Fibroblast of lung (primary cell): ENCODE measurements at regions not wholly inside any gene's neighbourhood (a gene's known extent, or its start where the extent isn't known, plus 50 kb on each side); places are given as distances from the start of the nearest gene placed in this dataset.

ENCODE experiments used
- DNase-seq, 2 donors: peaks; one replicate each; pipeline versions ENCODE4 v3.0.0 to v3.0.0-alpha.2; 2010; ENCODE audit warnings: low read depth in 2 of 2
- H2AFZ ChIP-seq: 2 replicates; pipeline ENCODE4 v1.5.1; 2012; ENCODE audit warnings: low read length, control low read depth, inconsistent platforms
- H3K27ac ChIP-seq: 2 replicates; pipeline ENCODE4 v1.5.1; 2011; ENCODE audit warnings: low read length, control low read depth; ENCODE audit not compliant: insufficient read depth
- H3K27me3 ChIP-seq: 2 replicates; pipeline ENCODE4 v1.5.1; 2011; ENCODE audit warnings: mild to moderate bottlenecking, low read length; ENCODE audit not compliant: control insufficient read depth, insufficient read depth
- H3K36me3 ChIP-seq: 2 replicates; pipeline ENCODE4 v1.5.1; 2011; ENCODE audit warnings: low read length; ENCODE audit not compliant: control insufficient read depth, insufficient read depth
- H3K4me1 ChIP-seq: 2 replicates; pipeline ENCODE4 v1.5.1; 2011; ENCODE audit warnings: low read length; ENCODE audit not compliant: control insufficient read depth, insufficient read depth; ENCODE audit errors: extremely low read depth
- H3K4me2 ChIP-seq: 2 replicates; pipeline ENCODE4 v1.5.1; 2011; ENCODE audit warnings: low read length, control low read depth; ENCODE audit not compliant: insufficient read depth; ENCODE audit errors: extremely low read depth
- H3K4me3 ChIP-seq, 4 experiments: fragments of 200-600 bp in 1 of 4; sonication (generic) in 1 of 4; replicated peaks in 1 of 4; 2 replicates each; pipeline ENCODE4 v1.5.1; 2011 to 2016; ENCODE audit warnings: low read length in 4 of 4, low read depth in 3 of 4, mild to moderate bottlenecking in 3 of 4, control low read depth in 2 of 4, inconsistent platforms in 1 of 4, mixed read lengths in 1 of 4; ENCODE audit not compliant: insufficient read depth in 1 of 4; ENCODE audit errors: control extremely low read depth in 1 of 4
- H3K79me2 ChIP-seq: 2 replicates; pipeline ENCODE4 v1.5.1; 2012; ENCODE audit warnings: mild to moderate bottlenecking, low read length, inconsistent platforms; ENCODE audit not compliant: control insufficient read depth, insufficient read depth
- H3K9ac ChIP-seq: 2 replicates; pipeline ENCODE4 v1.5.1; 2011; ENCODE audit warnings: mild to moderate bottlenecking, low read length, control low read depth; ENCODE audit not compliant: insufficient read depth
- H3K9me3 ChIP-seq: 2 replicates; pipeline ENCODE4 v1.5.1; 2012; ENCODE audit warnings: low read depth, low read length; ENCODE audit not compliant: control insufficient read depth, insufficient read depth
- H4K20me1 ChIP-seq: 2 replicates; pipeline ENCODE4 v1.5.1; 2011; ENCODE audit warnings: low read length; ENCODE audit not compliant: control insufficient read depth, insufficient read depth; ENCODE audit errors: extremely low read depth
- EZH2 ChIP-seq: IDR thresholded peaks from 2 replicates; pipeline ENCODE4 v1.5.1; 2012; ENCODE audit warnings: low read length, control low read depth, mild to moderate bottlenecking; ENCODE audit errors: missing control alignments
- TF ChIP-seq, protein P1 (sequence below), 2 donors: IDR thresholded peaks in 1 of 2; conservative IDR thresholded peaks in 1 of 2; 1 replicate in 1 of 2; 2 replicates in 1 of 2; pipeline ENCODE4 v1.5.1; 2011 to 2012; ENCODE audit warnings: low read length in 2 of 2, control low read depth in 1 of 2, inconsistent platforms in 1 of 2, low read depth in 1 of 2, mild to moderate bottlenecking in 1 of 2

DNA sequence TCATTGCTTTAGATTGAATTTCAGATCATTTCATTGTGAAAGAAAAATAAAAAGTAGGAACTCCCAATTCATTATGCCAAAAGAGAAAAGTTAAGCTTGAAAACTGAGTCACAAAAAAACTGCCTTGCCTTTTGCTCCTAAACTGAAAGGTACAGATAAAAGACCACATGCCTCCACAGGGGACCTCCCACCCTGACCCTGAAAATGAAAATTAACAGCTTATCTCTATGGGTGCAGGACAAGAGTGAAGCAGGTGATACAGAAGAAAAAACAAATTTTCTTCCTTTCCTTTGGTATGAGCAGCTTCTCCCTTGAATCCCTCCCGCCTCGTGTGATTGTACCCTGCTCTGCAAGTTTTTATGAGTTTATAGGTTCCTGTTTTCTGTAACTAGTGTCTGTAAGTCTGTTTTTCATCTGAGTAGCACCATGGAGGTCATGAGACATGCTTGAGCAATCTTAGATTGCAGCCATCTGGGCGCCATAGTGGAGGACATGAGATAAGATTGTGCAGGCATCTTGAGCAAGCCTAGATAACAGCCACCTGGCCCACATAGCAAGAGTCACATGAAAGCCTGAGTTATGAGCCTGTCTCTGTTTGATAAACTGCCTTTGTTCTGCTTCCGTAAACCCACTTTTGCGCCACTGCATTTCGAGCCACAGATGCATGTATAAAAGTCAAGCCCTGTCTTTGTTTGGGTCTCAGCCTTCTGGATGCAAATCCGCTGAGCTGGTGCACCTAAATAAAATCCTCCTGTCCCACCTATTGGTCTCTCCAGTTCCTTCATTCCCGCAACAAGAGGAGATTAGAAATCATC, 56.2 kb upstream of the DYNC1I2 start:
- H3K79me2 ChIP-seq = no peaks in the 10 kb centered on the region
- no peak overlapping the region for H3K27ac ChIP-seq
- H3K9ac ChIP-seq = no peak overlapping the region
- no peak for TF ChIP-seq EZH2
- TF ChIP-seq, protein P1, sequence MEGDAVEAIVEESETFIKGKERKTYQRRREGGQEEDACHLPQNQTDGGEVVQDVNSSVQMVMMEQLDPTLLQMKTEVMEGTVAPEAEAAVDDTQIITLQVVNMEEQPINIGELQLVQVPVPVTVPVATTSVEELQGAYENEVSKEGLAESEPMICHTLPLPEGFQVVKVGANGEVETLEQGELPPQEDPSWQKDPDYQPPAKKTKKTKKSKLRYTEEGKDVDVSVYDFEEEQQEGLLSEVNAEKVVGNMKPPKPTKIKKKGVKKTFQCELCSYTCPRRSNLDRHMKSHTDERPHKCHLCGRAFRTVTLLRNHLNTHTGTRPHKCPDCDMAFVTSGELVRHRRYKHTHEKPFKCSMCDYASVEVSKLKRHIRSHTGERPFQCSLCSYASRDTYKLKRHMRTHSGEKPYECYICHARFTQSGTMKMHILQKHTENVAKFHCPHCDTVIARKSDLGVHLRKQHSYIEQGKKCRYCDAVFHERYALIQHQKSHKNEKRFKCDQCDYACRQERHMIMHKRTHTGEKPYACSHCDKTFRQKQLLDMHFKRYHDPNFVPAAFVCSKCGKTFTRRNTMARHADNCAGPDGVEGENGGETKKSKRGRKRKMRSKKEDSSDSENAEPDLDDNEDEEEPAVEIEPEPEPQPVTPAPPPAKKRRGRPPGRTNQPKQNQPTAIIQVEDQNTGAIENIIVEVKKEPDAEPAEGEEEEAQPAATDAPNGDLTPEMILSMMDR (conservative IDR thresholded peaks at IDR 0.05 in 1 of 2, IDR thresholded peaks at IDR 0.05 in 1 of 2; ENCODE audit: low read depth in 1 of 2, low read length in 2 of 2) = no peak
- H3K9me3 ChIP-seq = no peaks in the 10 kb centered on the region
- H3K4me3 ChIP-seq = no peak overlapping the region
- peak; percentile 11 to 23 for DNase-seq
- H2AFZ ChIP-seq = no peak overlapping the region
- H4K20me1 ChIP-seq = no peaks in the 10 kb centered on the region
- no peaks in the 10 kb centered on the region for H3K27me3 ChIP-seq
- H3K4me2 ChIP-seq = no peak overlapping the region
- no peaks in the 10 kb centered on the region for H3K36me3 ChIP-seq
- H3K4me1 ChIP-seq = no peaks in the 10 kb centered on the region
